ENCODE measurements at regions not wholly inside any gene's neighbourhood (a gene's known extent, or its start where the extent isn't known, plus 50 kb on each side); places are given as distances from the start of the nearest gene placed in this dataset.
"Not testable (repeated sequence)": the region's sequence is repeated elsewhere in the genome, so short reads cannot be mapped to it uniquely, and the experiment has no call there.

DNA sequence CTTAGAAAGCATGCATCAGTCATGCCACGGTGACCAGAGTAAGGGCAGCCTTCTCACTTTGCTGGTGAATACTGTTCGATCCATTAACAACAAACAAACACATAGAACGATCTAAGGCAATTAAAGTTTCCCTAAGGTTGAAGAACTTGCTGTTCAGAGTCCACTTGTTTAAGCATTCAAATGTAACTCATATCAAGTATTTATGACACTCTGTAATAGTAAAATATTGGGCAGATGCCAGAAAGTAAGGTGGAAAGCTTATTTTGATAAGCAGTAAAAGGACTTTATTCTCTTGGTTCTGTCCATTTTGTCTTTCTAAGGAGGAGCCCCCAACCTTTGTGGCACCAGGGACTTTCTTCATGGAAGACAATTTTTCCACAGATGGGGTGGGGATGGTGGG is 64.9 kb downstream of the KLRB1 start:
- TF ChIP-seq POLR2A (IDR thresholded peaks at IDR 0.05; ENCODE audit: low read length); GATA1 (IDR thresholded peaks at IDR 0.05; ENCODE audit: low read depth, low read length): not testable (repeated sequence)

All from erythroblast (primary cell).